Kidney capillary endothelial cell (primary cell): ENCODE measurements at regions not wholly inside any gene's neighbourhood (a gene's known extent, or its start where the extent isn't known, plus 50 kb on each side); places are given as distances from the start of the nearest gene placed in this dataset.

Experiments
- DNase-seq: peaks from one replicate; pipeline ENCODE4 v3.0.0-alpha.2; 2018; ENCODE audit warnings: low spot score

GRCh38 chr10:8420182-8420581 lies 365.7 kb downstream of the GATA3 start:
- no peak for DNase-seq

GRCh38 chr10:8424555-8425211 lies 370.2 kb downstream of the GATA3 start:
- no peak for DNase-seq

- DNase-seq: no peak
Observed at GRCh38 chr10:8428654-8429053, 374.2 kb downstream of the GATA3 start.

GRCh38 chr10:8430321-8430720 lies 375.8 kb downstream of the GATA3 start:
- no peak for DNase-seq

GRCh38 chr10:8431511-8431910 lies 377.0 kb downstream of the GATA3 start:
- DNase-seq: no peak

GRCh38 chr10:8435186-8436055 lies 380.9 kb downstream of the GATA3 start:
- no peak for DNase-seq

- DNase-seq: no peak
Observed at GRCh38 chr10:8437896-8438295, 383.4 kb downstream of the GATA3 start.

GRCh38 chr10:8438603-8439002 lies 384.1 kb downstream of the GATA3 start:
- DNase-seq: no peak

GRCh38 chr10:8439040-8439439 lies 384.6 kb downstream of the GATA3 start:
- no peak for DNase-seq

- DNase-seq: no peak
Observed at GRCh38 chr10:8444630-8445029, 390.1 kb downstream of the GATA3 start.

GRCh38 chr10:8445353-8445752 lies 390.9 kb downstream of the GATA3 start:
- no peak for DNase-seq

GRCh38 chr10:8449909-8450308 lies 395.4 kb downstream of the GATA3 start:
- DNase-seq: no peak

GRCh38 chr10:8453587-8453986 lies 399.1 kb downstream of the GATA3 start:
- no peak for DNase-seq

GRCh38 chr10:8454357-8454756 lies 399.9 kb downstream of the GATA3 start:
- no peak for DNase-seq

GRCh38 chr10:8455181-8455580 lies 400.7 kb downstream of the GATA3 start:
- DNase-seq: no peak

GRCh38 chr10:8456386-8456785 lies 401.9 kb downstream of the GATA3 start:
- no peak for DNase-seq

GRCh38 chr10:8460626-8461025 lies 406.1 kb downstream of the GATA3 start:
- DNase-seq: no peak

GRCh38 chr10:8462565-8462964 lies 408.1 kb downstream of the GATA3 start:
- no peak for DNase-seq

GRCh38 chr10:8463853-8464252 lies 409.4 kb downstream of the GATA3 start:
- DNase-seq: no peak

GRCh38 chr10:8468477-8468876 lies 414.0 kb downstream of the GATA3 start:
- DNase-seq: no peak

GRCh38 chr10:8473205-8473604 lies 418.7 kb downstream of the GATA3 start:
- no peak for DNase-seq

GRCh38 chr10:8477300-8477699 lies 422.8 kb downstream of the GATA3 start:
- DNase-seq: no peak

- DNase-seq: no peak
Observed at GRCh38 chr10:8481718-8482504, 427.4 kb downstream of the GATA3 start.
